Activated naive CD4-positive, alpha-beta T cell (primary cell): ENCODE measurements at regions not wholly inside any gene's neighbourhood (a gene's known extent, or its start where the extent isn't known, plus 50 kb on each side); places are given as distances from the start of the nearest gene placed in this dataset.

ENCODE experiments used
- DNase-seq, 4 experiments: peaks; one replicate each; lab custom pipeline; 2025; lab: John Stamatoyannopoulos, UW

DNA sequence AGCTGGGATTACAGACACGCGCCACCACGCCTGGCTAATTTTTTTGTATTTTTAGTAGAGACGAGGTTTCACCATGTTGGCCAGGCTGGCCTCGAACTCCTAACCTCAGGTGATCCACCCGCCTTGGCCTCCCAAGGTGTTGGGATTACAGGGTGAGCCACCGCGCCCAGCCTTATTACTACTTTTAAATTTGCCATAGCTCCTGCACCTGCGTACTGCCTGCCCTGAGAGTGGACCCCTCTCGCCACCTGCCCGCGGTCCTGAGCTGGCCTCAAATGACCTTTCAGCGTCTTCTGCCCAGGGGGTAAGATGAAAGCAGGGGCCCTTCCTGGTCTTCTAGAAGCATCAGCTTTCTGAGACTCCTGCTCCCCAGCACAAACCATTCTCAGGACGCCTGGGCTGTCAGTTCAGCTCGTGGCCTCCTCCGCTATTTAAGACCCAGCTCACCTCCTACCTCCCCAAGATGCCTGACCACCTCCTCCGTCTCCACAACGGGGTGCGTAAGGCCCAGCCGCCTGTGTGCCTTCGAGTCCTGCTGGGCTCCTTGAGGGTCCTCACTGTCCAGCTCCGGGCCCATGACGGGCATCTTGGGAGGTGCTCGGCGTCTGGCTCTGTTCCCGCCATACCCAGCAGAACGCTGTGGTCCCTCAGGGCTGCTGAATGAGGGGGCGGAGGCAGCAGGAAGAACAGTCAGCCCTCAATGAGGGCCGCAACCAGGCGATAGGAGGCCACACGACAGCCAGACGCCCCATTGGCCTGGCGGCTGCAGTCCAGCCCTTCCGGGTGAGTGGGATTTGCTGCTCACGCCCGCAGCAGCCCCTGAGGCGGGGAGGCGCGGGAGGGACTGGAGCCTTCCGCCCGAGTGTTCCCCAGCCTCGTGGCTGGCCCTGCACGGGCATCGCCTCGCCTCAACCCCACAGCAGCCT is 266.6 kb downstream of the TFCP2L1 start:
- DNase-seq: no peak

- DNase-seq: no peak
These were observed 265.9 kb downstream of the TFCP2L1 start for GRCh38 chr2:121019071-121019470.

DNA sequence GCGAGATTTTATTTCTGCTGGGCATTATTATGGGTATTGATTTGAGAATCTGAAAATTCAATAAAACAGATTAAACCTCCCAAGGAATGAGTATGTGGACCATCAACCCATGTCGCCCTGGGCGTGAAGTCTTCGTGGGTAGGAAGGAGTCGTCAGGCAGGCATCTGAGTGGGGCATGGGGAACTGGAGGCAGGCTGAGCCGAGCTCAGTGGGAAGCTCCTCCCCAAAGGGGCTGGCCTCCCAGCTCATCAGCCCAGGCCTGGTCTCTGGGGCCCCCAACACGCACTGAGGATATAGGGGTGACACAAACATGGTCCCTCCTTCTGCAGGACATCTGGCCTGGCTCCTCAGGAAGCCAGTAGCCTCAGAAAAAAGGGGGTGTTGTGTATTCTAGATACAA is 265.2 kb downstream of the TFCP2L1 start:
- no peak for DNase-seq

DNA sequence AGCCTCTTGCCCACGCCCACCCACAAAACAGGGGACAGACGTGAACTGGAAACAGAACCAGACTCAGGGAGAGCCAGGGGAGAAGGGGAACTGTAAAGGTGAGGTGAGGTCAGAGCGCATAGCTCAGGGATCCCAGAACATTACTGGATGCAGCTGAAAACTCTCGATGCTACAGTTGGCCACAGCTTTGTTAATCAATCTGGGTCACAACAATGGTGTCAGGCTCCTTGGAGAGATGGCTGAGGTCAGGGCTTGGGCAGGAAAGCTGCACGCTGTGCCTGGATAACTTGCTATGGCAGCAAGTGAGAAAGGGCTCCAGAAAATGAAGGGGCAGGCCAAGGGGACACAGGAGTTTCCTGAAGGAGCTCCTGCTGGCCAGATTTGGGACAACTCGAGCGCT is 263.3 kb downstream of the TFCP2L1 start:
- DNase-seq: no peak

DNA sequence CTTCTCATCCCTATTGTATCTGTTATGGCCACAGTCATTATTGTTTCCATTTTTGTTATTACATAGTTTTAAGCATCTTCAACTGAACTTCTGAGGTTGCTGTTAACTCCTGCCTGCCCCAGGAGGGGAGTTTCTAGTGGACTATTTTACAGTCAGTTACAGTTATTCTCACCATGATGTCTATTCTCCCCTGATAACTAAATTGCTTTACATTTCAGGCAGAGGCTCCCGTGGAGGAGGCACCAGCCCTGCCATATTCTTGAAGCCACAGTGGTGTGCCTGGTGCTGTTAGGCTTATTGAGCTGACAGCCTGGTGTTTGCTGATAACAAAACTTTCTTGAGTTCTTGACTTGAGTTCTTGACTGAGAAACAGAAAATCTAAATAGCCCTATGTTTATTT is 256.4 kb downstream of the TFCP2L1 start:
- DNase-seq: no peak

GRCh38 chr2:121030523-121030922 is 254.5 kb downstream of the TFCP2L1 start:
- no peak for DNase-seq

DNA sequence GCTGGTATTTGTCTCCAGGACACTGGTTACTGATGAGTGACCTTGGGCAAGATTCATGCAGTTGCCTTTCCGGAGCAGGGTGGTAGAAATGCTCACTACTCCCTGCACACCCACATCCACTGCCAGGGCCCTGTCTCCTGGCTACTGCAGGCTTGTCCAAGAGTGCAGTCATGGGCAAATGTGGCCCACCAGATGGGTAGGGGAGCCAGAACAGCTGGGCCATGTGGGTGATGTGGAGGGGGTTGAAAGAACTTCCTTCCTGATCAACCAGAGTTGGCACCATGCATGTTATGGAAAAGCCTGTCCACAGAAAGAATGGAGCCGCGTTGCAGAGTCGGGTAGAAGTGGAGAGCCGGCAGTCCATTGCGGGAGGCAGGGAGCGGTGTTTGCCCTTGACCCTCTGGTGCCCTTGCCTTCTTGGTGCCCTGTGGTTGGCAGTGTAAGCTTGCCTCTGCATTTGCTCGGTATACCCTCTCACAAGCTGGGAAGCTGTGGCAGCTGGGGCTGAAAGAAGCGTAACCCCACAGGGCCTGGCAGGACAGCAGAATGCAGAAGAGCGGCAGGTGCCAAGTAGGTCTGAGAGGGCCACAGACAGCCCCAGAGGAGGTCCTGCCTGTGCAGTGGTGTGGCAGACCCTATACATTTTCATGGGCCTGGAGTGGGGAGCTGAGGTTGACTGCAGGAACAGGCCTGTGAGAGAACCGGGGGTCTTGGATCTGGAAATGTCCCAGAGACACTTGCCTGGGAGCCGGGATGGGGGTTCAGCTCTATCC is 253.2 kb downstream of the TFCP2L1 start:
- DNase-seq: no peak

DNA sequence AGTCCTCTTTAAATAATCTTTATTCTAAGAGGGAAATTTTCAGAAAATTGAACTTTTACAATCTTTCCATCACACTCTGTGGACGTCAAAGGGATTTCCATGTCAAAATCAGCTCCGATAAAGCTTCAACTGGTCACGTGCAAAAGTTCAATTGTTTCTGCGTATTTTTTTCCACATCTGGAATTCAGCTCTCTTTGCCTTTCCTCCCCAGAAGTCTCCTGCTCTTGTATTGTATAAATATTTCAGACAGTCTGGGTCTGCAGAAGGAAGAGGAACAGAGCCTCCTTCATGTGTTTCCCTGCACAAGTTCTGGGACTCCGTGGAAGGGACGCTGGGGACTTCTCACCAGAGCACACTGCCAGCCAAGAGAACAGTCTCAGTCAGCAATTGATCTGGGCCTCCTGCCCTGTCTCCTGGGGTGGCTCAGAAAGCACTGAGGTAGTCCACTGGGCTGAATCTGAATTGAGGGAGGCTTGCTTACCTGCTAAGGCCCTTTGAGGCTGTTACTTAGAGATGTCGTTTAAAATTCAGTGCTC is 251.5 kb downstream of the TFCP2L1 start:
- no peak for DNase-seq

DNA sequence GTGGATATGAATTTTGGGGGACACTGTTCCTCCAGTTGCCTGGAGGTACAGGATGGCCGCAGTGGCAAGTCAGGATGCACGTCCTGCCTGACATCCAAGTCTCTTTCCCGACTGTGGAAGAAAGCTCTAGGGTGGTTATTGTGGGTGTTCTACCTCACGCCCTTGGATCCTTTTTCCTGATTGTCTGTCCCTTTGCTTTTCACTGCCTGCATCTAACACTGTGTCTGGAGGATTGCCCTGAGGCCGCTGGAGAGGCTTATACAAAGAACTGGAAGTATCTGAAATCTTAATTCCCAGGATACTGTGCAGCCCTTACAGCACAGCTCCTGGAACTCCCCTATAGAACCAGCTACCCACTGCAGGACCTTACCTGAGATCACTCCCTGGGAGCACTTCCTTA is 250.5 kb downstream of the TFCP2L1 start:
- DNase-seq: no peak

DNA sequence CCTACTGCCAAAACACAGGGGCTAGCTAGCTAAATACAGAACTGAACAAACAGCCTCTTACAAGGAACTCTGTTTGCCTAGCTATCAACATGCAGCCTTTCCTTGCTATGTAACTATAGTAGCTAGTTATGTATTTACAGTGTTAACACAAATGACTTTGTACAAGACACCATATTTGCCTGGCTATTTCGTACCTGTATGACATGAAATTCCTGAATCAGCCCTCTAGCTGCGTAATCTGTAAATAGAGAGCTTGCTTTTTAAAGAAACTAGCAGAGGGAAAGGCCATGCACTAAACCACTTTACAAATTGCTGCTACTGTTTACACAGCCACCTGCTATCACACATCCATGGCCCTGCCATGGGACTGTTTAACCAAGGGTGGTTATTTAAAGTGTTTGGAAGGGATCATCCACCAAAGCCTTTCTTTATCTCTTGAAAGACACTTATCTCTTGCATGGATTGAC is 248.7 kb downstream of the TFCP2L1 start:
- DNase-seq: no peak

- DNase-seq: no peak
These were observed 247.5 kb downstream of the TFCP2L1 start for GRCh38 chr2:121037480-121037879.

DNA sequence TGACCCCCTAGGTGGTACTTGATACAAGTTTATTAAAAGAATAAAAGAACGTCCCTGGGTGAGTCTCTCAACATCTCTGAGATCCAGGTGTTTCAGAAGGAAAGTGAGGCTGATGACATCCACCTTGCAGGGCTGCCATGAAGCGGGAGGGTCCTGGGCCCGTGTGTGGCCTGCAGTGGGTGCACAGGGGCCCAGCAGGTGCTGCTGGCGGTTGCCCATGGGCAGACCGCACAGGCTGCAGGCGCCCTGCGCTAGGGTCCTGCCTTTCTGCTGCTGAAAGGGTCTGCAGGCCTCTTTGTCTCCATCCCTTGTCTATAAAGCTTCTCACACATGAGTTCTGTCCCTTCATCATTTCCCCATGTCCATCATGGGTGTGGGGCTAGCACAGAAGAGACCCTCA is 247.0 kb downstream of the TFCP2L1 start:
- no peak for DNase-seq

DNA sequence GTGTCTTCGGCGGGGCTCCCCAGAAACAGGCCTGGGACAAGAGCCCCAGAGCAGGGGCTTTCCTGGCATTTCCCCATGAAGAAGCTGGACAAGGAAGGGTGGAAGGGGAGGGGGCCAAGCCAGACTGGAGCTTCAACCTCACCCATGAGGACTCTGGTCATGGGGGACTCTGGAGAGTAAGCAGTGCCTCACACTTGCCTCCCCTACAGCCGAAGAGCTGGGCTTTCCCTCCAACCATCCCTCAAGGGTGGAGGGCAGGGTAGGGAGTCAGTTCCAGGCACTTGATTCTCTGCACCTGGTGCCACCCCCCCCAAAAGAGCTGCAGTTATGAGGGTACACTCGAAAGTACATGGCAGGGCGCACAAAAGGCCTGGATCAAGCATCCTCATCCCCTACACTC is 246.6 kb downstream of the TFCP2L1 start:
- no peak for DNase-seq

DNA sequence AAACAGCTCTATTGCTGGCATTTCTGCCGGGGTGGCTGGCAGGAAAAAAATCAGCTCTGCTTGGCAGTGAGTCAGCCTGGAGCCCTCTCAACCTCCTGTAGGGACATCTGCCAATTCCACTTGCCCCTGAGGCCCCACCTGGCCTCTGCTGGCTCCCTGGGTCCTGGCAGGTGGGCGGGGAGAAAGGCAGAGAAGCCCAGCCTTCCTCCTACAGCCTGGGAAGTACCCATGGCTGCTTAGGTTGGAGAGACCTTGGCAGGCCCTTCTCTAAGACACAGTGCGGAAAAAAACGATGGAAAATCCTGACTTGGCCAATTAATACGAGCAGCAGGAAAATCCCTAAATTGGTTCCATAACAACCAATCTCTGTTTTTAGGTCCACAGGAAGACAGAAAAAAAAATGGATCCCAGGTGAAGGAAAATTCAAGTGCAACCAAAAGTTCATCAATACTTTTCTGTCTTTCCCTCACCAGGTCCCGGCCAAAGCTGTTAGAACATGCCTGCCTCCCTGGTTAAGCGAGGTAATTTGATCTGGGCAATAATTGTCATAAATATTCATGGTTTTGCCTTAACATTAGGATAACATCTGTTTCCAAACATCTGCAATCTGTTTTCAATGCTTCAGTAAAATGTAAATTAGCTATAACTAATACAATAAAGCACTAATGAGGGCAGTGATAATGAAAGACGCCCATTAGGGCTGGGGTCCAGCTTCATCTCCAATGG is 245.9 kb downstream of the TFCP2L1 start:
- no peak for DNase-seq

GRCh38 chr2:121039679-121040078 is 245.3 kb downstream of the TFCP2L1 start:
- no peak for DNase-seq

GRCh38 chr2:121041516-121041915 is 243.5 kb downstream of the TFCP2L1 start:
- no peak for DNase-seq

GRCh38 chr2:121043061-121043826 is 241.8 kb downstream of the TFCP2L1 start:
- no peak for DNase-seq

DNA sequence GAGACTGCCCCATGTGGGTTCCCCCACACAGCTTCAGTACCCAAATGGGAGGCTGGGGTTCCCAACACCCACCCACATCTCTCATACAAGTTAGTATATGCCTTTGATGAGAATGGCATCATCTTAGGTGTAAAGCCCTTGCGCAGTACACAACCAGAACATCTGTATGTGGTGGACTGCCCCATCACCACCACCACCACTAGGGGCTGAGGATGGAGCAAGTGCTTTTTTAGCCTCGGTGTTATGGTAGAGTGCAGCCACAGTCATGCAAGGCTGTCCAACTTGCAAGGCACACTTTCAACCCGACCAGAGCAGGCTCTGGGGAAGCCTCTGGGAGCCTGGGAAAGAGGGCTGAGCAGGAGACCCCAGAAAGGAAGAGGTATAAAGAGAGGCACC is 241.2 kb downstream of the TFCP2L1 start:
- no peak for DNase-seq

GRCh38 chr2:121044412-121044811 is 240.6 kb downstream of the TFCP2L1 start:
- DNase-seq: no peak

DNA sequence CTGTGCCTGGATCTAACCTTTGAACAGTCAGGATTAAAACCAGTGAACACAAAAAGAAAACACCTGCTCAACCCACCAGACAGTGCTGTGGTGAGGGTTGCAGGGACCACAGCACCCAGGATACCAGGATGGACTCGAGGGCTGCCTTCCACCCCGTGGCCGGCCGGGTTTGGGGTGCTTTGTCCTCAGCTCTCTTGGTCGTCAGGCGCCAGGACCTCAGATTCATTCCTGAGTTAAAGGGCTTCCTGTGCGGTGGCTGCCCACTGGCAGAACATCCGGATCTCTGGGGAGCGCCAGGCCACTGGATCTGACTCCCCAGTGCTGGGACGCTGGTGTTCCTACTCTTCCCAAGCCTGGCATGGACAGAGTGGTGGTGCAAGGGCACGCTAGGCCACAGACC is 239.8 kb downstream of the TFCP2L1 start:
- no peak for DNase-seq

GRCh38 chr2:121046335-121046734 is 238.7 kb downstream of the TFCP2L1 start:
- DNase-seq: no peak
